A673 (cell line): ENCODE measurements at regions not wholly inside any gene's neighbourhood (a gene's known extent, or its start where the extent isn't known, plus 50 kb on each side); places are given as distances from the start of the nearest gene placed in this dataset.

Experiments used
- BruUV-seq: library from RNA; stranded (reverse); fragments of 400-500 nt; replicated peaks from 2 replicates; lab custom pipeline; 2021; lab: Mats Ljungman, UMichigan
- CTCF ChIA-PET: fragments of 300-600 bp; sonication (Branson Sonifier 250); formaldehyde crosslinking; loops from one replicate; lab custom pipeline; 2022; ENCODE audit warnings: antibody characterized with exemption; lab: Charles Lee
- POLR2A ChIA-PET: fragments of 300-600 bp; sonication (Branson Sonifier 250); formaldehyde crosslinking; loops from one replicate; lab custom pipeline; 2022; ENCODE audit warnings: antibody characterized with exemption; ENCODE audit not compliant: low non-redundant PET; lab: Charles Lee
- DNase-seq: peaks from one replicate; pipeline ENCODE4 v3.0.0-alpha.2; 2015; ENCODE audit warnings: low spot score
- H3K27ac ChIP-seq: fragments of 200-600 bp; sonication (generic); 2 replicates; pipeline ENCODE4 v1.5.1; 2016; ENCODE audit warnings: mixed run types, low read depth, mild to moderate bottlenecking, mixed read lengths, antibody characterized with exemption, low read length; ENCODE audit not compliant: poor library complexity, severe bottlenecking
- H3K27me3 ChIP-seq: fragments of 200-600 bp; sonication (generic); replicated peaks from 2 replicates; pipeline ENCODE4 v1.6.1; 2017; ENCODE audit warnings: mixed run types, low read depth, mild to moderate bottlenecking, mixed read lengths, antibody characterized with exemption, low read length; ENCODE audit not compliant: insufficient read depth, poor library complexity
- H3K36me3 ChIP-seq: fragments of 200-600 bp; sonication (generic); 2 replicates; pipeline ENCODE4 v1.6.1; 2016; ENCODE audit warnings: mixed run types, mild to moderate bottlenecking, mixed read lengths, antibody characterized with exemption, low read length; ENCODE audit not compliant: insufficient read depth, poor library complexity, severe bottlenecking
- H3K4me1 ChIP-seq: fragments of 200-600 bp; sonication (generic); 2 replicates; pipeline ENCODE4 v1.6.1; 2017; ENCODE audit warnings: mixed run types, mild to moderate bottlenecking, mixed read lengths, antibody characterized with exemption, low read length; ENCODE audit not compliant: insufficient read depth, poor library complexity, severe bottlenecking
- H3K4me3 ChIP-seq: fragments of 200-600 bp; sonication (generic); 2 replicates; pipeline ENCODE4 v1.5.1; 2016; ENCODE audit warnings: low read depth, mixed run types, mild to moderate bottlenecking, mixed read lengths, low read length; ENCODE audit not compliant: poor library complexity, severe bottlenecking
- H3K9me3 ChIP-seq: fragments of 200-600 bp; sonication (generic); 2 replicates; pipeline ENCODE4 v1.6.1; 2016; ENCODE audit warnings: mixed run types, low read depth, mild to moderate bottlenecking, mixed read lengths, antibody characterized with exemption, low read length; ENCODE audit not compliant: poor library complexity, severe bottlenecking
- CTCF ChIP-seq: fragments of 300-800, 200-600 bp; sonication (generic); conservative IDR thresholded peaks from 2 replicates; pipeline ENCODE4 v1.5.1; 2017; ENCODE audit warnings: low read depth, mild to moderate bottlenecking, antibody characterized with exemption, low read length, moderate library complexity, mixed read lengths
- EZH2 ChIP-seq: fragments of 200-600 bp; sonication (generic); IDR thresholded peaks from 2 replicates; pipeline ENCODE4 v1.6.1; 2017; ENCODE audit warnings: borderline replicate concordance, low read depth, mild to moderate bottlenecking, mixed read lengths, antibody characterized with exemption, low read length; ENCODE audit not compliant: poor library complexity, severe bottlenecking
- intact Hi-C: fragments of 100-400 bp; cut with micrococcal nuclease; formaldehyde crosslinking; loops from one replicate; pipeline ENCODE4 v1.10.0; 2022; ENCODE audit not compliant: unreplicated experiment

- Histone ChIP-seq H3K27me3 (peaks cover 3% of the 10 kb centered on the region), H3K4me1 (peaks cover 12% of the 10 kb centered on the region), H3K4me3 (no peak overlapping the region), H3K27ac (no peak overlapping the region), H3K36me3 (no peaks in the 10 kb centered on the region), H3K9me3 (no peaks in the 10 kb centered on the region)
- intact Hi-C loops, result no loop called here
- BruUV-seq, result no TSS peak
- ChIA-PET CTCF (no interaction called here), POLR2A (no interaction called here)
- no peak for DNase-seq
- TF ChIP-seq EZH2 (no peak), CTCF (no peak)
Measured at GRCh38 chr2:239790721-239791120, 234.4 kb downstream of the NDUFA10 start.

GRCh38 chr2:239790313-239790712 lies 234.8 kb downstream of the NDUFA10 start:
- no peaks in the 10 kb centered on the region for H3K36me3 ChIP-seq
- BruUV-seq, result no TSS peak
- no peak overlapping the region for H3K4me3 ChIP-seq
- no peak overlapping the region for H3K27ac ChIP-seq
- no peaks in the 10 kb centered on the region for H3K9me3 ChIP-seq
- H3K4me1 ChIP-seq, result peaks cover 12% of the 10 kb centered on the region
- intact Hi-C loops, result no loop called here
- POLR2A ChIA-PET, result no interaction called here
- peaks cover 3% of the 10 kb centered on the region for H3K27me3 ChIP-seq
- CTCF ChIA-PET, result no interaction called here
- TF ChIP-seq CTCF (no peak), EZH2 (no peak)
- no peak for DNase-seq

DNA sequence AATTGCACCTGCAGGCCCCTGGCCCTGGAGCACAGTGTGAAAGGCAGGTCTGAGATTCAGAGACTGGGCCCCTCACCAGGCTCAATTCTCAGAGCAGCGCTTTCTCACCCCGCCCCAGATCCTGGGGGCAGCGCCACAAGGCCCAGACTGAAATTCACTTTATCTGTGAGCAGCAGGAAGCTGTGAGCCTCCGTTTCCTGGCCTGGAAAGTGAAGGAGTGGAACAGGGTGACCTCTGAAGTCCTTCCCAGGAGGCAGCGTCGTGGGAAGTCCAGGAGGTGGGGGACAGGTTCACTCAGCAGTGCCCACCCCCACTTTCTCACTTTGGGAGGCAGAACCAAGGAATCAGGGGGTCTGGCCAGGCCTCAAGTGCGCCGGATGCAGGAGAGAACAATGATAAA lies 235.4 kb downstream of the NDUFA10 start:
- ChIA-PET CTCF (no interaction called here), POLR2A (no interaction called here)
- Histone ChIP-seq H3K4me1 (peaks cover 12% of the 10 kb centered on the region), H3K27ac (no peak overlapping the region), H3K4me3 (no peak overlapping the region), H3K27me3 (peaks cover 3% of the 10 kb centered on the region), H3K36me3 (no peaks in the 10 kb centered on the region), H3K9me3 (no peaks in the 10 kb centered on the region)
- TF ChIP-seq CTCF, result no peak
- TF ChIP-seq EZH2, result no peak
- DNase-seq, result no peak
- BruUV-seq, result no TSS peak
- intact Hi-C loops, result no loop called here
